DMS 273 (cell line): ENCODE measurements at regions not wholly inside any gene's neighbourhood (a gene's known extent, or its start where the extent isn't known, plus 50 kb on each side); places are given as distances from the start of the nearest gene placed in this dataset.
"Not testable (repeated sequence)": the region's sequence is repeated elsewhere in the genome, so short reads cannot be mapped to it uniquely, and the experiment has no call there.

Experiments
- DNase-seq: peaks from one replicate; lab custom pipeline; 2025; ENCODE audit not compliant: unreplicated experiment; lab: John Stamatoyannopoulos, UW

DNA sequence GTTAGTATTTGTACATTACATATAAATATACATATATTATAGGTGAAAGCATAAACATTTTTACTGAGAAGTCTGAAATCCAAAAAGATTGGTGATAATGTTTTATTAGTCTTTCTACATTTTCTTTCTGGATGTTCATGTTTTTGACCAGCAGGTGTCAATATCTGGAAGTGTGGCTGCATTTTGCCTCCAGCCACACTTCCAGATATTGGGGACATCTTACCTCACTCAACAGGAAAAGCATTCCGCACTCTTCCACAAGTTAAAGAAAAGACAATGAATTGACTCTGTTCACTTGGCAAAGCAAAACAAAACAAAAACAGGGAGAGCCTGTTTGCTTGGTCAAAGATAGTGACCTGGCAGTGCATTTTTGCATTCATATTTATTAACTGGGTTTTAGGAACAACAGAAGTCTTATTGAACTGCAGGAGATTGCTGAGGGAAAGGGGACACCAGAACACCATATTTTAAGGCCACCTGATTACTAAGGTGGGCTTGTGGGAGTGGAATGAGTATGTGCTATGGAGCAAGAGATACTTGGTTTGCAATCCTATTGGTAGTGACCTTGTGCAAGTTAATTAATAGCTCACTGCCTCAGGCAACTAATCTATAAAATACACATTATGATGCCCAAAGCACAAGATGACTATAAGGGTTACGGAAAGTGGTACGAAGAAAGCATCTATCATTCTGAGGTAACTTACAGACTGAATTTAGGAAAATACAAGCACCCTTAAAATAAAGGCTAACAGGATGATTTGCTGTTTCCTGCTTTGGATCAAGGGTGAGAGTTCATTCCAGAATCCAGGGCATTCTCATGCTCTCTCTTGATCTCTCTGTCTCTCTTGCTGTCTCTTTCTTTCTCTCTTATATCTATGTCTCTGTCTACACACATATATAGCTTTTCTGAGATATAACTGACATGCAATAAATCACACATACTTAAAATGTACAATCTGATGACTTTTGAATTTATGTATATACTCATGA lies 389.9 kb upstream of the EMCN start:
- peak; percentile 15 for DNase-seq

DNA sequence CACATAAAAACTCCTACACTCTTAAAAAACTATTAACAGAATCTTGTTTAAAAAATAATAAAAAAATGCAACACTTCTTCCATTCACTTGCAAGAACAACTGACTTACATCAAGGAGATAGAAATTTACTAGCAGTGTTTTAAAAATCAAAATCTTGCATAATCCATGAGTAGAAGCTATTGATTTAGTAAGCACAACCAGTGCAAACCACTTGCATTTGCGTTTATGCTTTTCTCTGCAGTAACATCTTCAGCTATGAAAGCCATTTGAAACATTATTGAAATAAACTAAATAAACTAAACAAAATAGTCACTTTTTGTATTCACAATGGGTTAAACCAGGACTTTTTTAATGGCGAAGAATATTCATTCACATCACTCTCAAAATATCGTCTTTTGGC lies 389.2 kb upstream of the EMCN start:
- DNase-seq, result no peak

DNA sequence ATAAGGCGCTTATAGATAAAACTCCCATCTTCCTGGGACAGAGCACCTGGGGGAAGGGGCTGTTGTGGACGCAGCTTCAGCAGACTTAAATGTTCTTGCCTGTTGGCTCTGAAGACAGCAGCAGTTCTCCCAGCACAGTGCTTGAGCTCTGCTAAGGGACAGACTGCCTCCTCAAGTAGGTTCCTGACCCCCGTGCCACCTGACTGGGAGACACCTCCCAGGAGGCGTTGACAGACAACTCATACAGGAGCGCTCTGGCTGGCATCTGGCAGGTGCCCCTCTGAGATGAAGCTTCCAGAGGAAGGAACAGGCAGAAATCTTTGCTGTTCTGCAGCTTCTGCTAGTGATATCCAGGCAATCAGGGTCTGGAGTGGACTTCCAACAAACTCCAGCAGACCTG lies 383.1 kb upstream of the EMCN start:
- DNase-seq, result not testable (repeated sequence)

DNA sequence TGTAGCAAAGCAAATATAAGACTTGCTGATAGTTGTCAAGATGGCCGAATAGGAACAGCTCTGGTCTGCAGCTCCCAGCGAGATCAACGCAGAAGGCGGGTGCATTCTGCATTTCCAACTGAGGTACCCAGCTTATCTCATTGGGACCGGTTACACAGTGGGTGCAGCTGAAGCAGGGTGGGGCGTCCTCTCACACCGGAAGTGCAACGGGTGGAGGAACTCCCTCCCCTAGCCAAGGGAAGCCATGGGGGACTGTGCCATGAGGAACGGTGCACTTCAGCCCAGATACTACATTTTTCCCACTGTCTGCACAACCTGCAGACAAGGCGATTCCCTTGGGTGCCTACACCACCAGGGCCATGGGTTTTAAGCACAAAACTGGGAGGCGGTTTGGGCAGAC lies 382.3 kb upstream of the EMCN start:
- no peak for DNase-seq

DNA sequence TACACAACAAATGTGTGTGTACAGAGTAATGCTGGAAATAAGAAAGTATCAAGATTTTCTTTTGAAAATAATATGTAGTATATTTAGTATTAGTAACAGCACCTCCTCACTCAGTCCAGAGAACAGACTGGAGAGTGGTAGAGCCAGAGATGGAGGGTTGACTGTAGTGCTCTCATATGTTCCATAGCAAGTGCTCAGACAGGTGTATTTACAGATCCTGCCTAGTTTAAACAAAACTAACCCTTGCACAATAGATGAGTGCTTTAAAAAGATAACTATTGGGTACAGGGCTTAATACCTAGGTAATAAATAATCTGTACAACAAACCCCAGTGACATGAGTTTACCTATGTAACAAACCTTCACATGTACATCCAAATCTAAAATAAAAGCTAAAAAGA lies 381.0 kb upstream of the EMCN start:
- no peak for DNase-seq

DNA sequence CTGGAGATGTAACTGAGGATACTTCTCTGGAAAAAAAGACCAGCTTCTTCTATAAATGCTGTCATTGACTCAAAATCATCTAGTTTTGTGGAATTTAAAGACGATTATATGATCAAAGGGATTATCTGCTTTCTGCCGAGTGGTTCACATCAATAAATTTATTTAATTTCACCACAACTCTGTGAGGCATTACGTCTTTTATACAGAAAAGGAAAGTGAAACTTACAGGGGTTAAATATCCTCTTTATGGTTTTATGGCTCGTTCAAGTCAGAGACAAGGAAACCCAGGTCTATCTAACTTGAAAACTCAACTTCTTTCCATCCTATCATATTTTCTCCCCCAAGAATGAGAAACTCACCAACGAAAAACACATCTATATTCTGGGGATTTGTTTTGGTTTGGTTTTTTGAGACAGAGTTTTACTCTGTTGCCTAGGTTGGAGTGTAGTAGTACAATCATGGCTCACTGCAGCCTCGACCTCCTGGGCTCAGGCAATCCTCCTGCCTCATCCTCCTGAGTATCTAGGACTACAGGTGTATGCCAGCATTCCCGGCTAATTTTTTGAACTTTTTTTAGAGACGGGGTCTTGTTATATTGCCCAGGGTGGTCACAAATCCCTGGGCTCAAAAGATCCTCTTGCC lies 377.9 kb upstream of the EMCN start:
- no peak for DNase-seq

DNA sequence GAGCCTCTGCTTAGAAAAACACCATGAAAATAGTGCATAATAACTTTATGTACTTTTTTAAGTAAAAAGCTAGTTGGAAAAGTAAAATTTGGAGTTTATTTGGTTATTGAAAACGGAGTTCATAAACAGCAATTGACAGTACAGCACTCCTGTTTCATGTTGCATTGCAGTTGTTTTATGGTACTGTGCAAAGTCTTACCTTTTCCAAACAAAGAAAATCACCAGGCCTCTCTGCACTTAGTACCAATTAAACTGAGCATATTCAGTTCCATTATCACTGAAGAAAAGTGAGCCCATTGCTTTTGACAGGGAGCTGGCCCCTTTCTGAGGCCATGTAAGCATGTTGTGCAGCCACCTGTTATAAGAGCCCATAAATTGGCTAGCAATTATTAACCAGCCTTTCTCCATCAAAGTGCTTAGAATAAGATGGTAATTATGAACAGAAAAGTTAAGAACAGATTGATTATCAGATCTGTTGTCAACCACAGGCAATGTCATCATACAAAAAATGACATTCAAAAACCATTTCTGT lies 376.6 kb upstream of the EMCN start:
- no peak for DNase-seq

DNA sequence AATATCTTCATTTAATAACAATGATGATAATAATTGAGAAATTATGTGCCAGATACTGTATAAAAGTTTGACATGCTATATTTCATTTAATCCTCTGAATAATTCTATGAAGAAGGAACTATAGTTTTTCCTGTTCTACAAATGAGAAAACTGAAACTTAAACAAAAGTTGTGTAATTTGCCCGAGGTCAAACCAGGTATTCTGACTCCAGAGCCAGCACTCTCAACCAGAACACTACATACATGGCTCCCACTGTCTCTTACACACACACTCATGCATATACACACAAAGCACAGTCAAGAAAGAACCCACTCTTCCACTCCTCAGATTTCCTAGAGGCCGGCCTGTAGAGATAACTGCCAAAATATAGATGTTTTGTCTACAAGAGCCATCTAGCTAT lies 374.0 kb upstream of the EMCN start:
- no peak for DNase-seq

DNA sequence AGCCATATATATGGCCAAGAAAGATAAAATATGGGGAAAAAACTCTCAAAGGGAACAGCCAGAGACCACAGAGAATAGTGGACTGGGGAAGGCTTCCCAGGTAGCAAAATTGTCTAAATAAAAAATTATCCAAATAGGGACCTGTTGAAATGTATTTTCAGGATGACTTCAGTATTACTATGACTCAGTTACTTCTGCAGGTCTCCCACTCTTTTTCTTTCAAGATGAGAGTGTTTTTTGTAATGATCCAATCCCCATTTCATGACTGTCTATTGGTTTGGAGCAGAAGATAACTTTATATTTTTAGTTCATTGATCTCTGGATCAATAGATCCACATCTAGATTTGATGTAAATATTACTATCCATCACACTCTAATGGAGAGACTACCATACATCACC lies 372.1 kb upstream of the EMCN start:
- no peak for DNase-seq

DNA sequence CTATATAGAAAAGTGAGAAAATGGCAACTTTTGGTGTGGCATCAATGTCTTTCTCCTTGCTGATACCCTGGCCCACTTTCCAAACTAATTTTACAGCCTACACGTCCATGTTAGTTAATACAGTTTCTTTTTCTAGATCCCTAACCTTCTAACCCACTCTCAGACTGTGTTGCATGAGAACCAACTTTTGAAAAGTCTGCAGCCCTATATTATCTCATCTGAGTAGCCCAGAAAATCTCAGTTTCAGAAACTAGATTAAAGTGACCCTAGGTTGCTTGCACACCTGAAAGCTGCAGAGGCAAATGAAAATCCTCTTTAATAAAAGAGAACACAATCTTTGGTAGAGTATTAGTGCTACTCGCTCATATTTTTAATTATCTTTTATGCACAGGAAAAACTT lies 371.6 kb upstream of the EMCN start:
- DNase-seq, result no peak

DNA sequence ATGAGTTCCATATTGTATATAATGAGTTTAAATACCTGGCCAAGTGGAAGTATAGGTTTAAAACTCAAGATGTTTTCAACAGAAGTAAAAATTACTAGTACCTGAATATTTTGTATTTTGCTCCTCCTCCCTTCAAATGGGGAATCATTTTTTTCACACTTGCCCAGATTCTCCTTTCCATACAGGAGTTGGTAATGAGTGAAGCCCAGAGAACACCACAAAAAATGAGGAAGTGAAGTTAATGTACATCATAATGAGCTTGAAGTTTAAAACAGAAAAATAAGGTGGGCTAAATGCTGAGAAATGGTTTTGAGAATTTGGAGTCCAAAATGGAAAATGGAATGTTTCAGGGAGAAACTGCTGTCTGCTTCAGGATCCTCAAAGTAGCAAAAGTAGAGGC lies 364.8 kb upstream of the EMCN start:
- DNase-seq, result no peak

DNA sequence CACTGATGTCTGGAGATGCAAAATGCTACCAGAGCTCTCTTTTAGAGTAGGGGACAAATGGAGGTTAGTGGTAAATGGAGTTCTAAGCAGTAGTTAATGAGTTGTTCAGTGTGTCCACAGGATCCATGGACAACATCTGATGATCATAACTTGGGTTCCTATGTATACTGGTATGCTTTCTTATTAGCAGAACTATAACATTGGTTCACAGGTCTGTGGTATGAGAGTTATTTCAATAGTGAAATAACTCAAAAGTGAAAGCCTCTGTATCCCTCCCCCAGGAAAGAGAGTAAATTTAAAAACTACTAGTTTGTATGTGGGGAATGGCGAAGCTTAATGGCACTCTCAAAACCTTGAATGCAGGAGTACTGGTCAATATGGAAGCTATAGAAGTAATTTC lies 363.5 kb upstream of the EMCN start:
- no peak for DNase-seq

DNA sequence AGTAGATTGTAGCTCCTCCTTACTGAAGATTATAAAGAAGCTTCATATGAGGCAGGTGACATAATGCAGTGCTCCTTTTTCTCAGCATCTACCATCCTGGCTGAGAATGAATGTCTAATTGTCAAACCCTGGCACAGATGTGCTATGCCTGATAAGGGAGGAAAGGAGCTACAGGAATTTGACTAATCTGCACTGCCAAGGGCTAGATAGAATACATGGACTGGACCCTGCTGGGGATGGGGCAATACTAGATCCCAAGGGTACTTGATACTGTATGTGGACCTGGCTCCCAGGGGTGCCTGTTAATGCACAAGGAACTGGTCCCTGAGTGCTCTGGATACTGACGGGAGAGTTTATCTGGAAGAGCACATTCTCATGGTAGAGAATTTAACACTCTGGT lies 362.2 kb upstream of the EMCN start:
- peak; percentile 43 for DNase-seq

DNA sequence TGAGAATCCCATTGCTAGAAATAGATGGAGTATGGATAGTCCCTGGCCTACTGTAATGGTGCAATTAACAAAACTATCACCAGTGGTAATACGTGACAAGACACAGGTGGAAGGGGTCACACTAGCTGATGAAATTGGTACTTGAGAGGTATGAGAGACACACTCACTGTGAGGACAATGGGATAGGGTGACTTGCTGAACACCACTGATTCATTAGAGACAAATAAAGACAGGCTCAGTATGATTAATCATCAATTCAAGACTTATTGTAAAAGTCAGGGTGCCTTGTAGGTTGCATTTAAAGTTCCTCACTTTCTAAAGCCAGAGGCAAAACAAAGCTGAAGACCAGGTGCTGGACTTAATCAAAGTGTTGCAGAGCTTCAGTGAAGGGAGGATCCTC lies 361.6 kb upstream of the EMCN start:
- no peak for DNase-seq

DNA sequence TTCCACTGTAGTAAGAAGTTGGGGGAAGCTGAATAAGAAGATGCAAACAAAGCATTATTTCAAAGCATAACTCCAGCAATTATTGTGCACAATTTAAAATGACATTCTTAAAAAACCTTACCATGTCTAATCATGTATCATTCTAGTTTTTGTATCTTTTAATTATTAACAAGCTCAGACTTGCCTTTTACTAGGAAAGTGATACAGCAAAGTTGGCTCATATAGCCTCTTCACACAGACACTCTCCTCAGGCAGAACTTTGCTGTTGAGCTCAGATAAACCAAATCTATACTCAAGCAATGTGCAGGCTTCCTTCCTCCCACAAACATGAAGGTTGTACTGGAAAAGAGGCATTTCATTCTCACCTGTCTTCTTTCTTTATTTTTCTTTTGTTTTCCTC lies 358.7 kb upstream of the EMCN start:
- DNase-seq, result no peak

DNA sequence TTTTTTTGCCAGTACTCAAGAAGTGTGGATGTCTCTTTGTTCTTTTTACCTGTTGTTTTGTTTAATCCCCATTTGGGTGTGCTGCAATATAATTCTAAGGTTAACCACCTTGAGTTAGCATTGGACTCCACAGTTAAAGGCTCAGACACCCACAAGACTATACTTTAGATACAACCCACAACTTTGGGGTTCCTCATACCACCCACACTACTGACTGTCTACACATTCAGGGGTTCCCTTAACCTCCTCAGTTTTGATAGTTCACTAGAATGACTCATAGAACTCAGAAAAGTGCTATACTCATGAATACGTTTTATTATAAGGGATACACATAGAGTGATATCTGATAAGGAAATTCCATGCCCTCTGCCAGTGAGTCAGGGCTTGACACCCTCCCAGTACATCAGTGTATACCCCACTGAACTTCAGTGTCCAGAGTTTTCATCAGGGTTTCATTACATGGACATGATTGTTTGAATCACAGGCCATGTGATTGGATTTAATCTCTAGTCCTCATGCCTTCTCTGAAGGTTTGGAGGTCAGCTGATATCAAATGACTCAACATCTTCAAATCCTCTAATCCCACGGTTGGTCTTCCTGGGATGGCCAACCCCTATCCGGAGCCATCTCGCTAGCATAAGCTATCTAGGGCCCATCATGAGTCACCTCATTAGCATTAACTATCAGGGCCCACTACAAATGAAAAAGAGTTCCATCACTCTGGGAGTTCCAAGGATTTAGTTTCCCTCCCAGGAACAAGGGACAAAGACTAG lies 357.7 kb upstream of the EMCN start:
- DNase-seq, result no peak

DNA sequence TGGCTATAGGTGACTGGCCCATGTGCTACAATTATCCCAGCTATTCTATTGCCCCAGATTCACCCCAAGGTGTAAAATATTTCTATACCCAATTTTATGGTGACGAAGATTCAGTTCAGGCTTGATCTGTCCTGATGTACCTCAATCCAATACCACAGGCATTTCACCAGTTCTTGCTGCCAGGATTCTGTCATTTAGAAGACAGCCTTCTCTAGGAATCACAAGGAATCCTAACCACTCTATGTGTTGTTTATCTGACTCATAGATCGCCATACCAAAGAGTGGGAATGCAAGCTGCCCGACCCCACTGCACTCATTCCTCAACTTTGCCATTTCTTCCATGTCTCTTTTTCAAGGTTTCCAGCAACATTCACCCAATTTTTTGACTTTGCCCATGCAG lies 355.0 kb upstream of the EMCN start:
- DNase-seq, result no peak

DNA sequence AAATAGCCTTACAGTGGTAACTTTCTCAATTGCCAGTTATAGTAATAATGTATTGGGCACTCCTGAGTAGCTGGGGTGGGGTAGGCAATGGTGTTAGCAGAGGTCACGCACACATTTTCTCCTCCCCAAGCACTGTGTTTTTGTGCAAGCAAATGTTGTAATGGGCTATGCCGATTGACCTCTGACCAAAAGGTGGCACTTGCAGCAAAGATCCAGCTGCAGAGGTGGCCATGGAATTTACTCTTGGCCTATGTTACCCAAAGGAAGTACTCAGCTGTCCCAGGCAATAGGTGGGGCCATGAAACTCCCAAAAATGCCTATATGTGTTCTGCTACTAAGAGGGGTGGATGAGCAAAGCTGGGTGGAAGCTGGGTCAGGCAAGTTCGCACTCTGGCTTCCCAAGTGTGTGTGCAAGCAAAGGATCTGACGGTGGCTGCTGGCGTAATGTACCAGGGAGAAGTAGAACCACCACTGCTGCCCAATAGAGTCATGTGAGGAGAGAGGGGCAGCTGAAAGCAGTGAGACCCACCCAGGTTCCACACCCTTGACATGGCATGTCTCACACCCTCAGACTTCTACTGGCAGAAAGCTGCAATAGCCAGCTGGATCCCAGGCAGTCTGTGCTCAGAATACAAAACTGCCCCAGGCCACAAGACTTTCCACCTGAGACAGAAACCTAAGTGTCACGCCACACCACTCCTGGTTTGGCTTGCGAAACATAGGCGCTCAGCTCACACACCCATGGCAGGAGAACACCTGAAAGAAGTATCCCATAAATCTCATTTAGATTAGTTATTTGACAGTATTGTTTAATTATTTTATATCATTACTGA lies 353.3 kb upstream of the EMCN start:
- no peak for DNase-seq

DNA sequence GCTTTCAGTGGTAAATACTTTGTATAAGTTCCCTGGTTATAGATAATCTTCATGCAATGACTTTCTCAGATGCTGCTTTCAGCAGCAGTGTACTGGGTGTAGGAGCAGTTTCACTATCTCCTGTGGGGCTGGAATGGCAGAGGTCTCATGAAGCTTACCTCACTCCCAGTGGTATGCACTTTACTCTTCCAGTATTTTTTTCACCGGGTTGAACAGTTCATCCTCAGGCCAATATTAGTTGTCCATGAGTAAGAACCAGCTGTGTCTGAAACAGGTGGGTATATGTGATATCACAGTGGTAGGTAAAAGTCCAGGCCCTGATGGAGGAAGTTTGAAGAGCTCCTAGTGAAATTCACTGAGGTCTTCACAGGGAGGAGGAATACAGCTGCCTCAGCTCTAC lies 351.5 kb upstream of the EMCN start:
- DNase-seq, result no peak

DNA sequence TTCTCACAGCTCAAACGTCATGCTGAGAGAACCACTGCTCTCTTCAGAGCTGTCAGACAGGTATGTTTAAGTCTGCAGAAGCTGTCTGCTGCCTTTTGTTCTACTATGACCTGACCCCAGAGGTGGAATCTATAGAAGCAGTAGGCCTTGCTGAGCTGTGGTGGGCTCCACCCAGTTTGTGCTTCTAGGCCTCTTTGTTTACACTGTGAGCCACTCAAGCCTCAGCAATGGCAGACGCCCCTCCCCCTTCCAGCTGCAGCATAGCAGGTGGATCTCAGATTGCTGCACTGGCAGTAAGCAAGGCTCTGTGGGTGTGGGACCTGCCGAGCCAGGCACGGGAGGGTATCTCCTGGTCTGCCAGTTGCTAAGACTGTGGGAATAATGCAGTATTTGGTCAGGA lies 350.5 kb upstream of the EMCN start:
- not testable (repeated sequence) for DNase-seq

DNA sequence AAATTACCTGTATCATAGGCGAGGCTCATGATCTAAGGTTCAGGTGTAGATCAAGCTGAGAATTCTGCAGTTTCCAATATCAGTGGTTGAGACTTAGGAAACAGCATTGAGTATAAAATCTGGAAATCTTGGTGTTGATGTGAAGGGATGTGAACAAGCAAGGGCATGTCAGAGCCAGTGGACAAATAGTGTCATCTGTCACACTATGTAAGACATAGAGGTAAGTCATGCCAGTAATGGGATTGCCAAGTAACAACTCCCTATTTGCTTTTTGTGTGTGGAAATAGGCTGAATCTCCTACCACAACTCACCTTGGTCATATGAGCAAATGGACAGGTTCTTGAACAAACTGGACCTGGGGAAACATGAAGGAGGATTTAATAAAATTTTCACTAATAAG lies 334.5 kb upstream of the EMCN start:
- DNase-seq, result no peak
